BJ (cell line): ENCODE measurements at regions not wholly inside any gene's neighbourhood (a gene's known extent, or its start where the extent isn't known, plus 50 kb on each side); places are given as distances from the start of the nearest gene placed in this dataset.

Source experiments
- CTCF ChIA-PET: fragments of 350-600 bp; formaldehyde crosslinking; extraction: SDS; loops from one replicate; lab custom pipeline; 2021; ENCODE audit warnings: antibody characterized with exemption, inconsistent platforms; lab: Yijun Ruan, JAX
- POLR2A ChIA-PET: fragments of 300-600 bp; sonication (Branson Sonifier 250); formaldehyde crosslinking; extraction: SDS; loops from one replicate; lab custom pipeline; 2021; ENCODE audit warnings: antibody characterized with exemption; lab: Charles Lee
- DNase-seq: peaks from one replicate; pipeline ENCODE4 v3.0.0-alpha.2; 2011; ENCODE audit warnings: low read depth
- H3K27me3 ChIP-seq: 2 replicates; pipeline ENCODE4 v1.6.0; 2011; ENCODE audit warnings: low read length; ENCODE audit not compliant: control insufficient read depth, insufficient read depth
- H3K36me3 ChIP-seq: 2 replicates; pipeline ENCODE4 v1.5.1; 2011; ENCODE audit warnings: low read length; ENCODE audit not compliant: control insufficient read depth, insufficient read depth
- H3K4me3 ChIP-seq: 2 replicates; pipeline ENCODE4 v1.5.1; 2011; ENCODE audit warnings: low read depth, mild to moderate bottlenecking, control low read depth, low read length
- TF ChIP-seq, protein P1 (sequence below): IDR thresholded peaks from 2 replicates; pipeline ENCODE4 v1.5.1; 2011; ENCODE audit warnings: low read depth, mild to moderate bottlenecking, control low read depth, inconsistent platforms, low read length, moderate library complexity; ENCODE audit not compliant: insufficient read depth

DNA sequence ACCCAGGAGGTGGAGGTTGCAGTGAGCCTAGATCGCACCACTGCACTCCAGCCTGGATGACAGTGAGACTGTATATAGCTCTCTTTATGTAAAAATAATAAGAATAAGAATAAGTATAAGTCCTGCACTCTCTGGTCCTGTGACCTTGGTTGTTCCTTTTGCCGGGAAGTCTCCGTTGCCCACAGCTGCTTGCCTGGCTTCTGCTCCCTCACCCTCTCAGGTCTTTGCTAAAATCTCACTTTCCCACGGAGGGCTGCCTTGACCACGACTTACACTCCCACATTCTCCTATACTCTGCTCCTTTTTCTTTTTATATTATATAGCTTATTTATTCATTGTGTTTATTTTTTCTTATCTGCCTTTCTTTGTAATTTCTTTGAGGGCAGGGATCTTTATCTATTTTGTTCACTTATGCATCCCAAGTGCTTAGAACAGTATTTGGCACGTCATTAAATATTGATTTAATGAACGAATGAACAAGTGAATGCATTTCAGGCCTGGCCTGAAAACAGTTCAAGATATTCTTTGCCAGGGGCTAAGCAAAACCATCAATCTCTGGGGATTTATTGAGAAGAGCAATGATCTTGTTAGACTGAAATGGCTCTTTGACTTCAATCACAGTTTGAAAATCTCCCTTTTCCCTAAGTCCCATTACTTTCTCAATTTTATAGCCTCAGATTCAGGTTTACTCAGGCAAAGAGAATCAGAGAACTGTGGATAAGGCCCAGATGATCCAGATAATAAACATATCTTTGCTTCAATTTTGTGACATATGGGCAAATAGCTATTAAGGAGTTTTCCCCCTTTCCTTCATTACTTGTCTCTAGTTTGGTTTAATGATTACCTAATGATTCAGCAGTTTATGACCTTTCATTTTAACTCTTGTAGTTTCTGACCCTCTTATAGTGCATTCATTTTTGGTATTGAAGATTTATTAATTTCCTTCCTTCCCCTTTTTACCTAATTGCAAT lies 60.8 kb upstream of the TMC1 start:
- TF ChIP-seq, protein P1, sequence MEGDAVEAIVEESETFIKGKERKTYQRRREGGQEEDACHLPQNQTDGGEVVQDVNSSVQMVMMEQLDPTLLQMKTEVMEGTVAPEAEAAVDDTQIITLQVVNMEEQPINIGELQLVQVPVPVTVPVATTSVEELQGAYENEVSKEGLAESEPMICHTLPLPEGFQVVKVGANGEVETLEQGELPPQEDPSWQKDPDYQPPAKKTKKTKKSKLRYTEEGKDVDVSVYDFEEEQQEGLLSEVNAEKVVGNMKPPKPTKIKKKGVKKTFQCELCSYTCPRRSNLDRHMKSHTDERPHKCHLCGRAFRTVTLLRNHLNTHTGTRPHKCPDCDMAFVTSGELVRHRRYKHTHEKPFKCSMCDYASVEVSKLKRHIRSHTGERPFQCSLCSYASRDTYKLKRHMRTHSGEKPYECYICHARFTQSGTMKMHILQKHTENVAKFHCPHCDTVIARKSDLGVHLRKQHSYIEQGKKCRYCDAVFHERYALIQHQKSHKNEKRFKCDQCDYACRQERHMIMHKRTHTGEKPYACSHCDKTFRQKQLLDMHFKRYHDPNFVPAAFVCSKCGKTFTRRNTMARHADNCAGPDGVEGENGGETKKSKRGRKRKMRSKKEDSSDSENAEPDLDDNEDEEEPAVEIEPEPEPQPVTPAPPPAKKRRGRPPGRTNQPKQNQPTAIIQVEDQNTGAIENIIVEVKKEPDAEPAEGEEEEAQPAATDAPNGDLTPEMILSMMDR = no peak
- Histone ChIP-seq H3K27me3 (no peaks in the 10 kb centered on the region; the same call in 1 of the 2 replicates), H3K36me3 (no peaks in the 10 kb centered on the region), H3K4me3 (no peak overlapping the region)
- ChIA-PET POLR2A (no interaction called here), CTCF (no interaction called here)
- DNase-seq = no peak

DNA sequence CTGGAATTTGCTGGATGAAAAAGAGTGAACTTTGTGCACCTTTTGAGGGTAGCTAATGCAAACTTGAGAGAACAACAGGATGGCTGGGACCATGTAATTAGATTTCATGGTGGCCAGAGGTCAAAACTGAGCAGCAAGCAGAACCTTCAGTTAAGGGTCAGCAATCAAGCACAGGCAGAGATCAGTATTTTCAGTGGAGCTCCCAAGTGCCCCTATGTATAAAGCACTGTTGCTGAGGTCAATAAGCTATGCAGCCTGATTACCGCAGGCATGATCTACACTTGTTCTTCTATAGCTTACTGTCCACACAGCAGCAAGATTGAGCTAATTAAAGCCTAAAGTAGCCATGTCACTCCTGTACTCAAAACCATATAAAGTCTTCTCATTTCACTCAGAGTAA lies 62.1 kb upstream of the TMC1 start:
- ChIA-PET POLR2A (no interaction called here), CTCF (interaction anchor here (0.6 to 1.3 kb wide), 2 partner anchors 9 to 16 kb away, joined by 3 to 6 read pairs; no protein-coding TSS in a partner anchor)
- Histone ChIP-seq H3K4me3 (no peak overlapping the region), H3K36me3 (no peaks in the 10 kb centered on the region), H3K27me3 (no peaks in the 10 kb centered on the region; the same call in 1 of the 2 replicates)
- TF ChIP-seq, protein P1 = no peak
- no peak for DNase-seq

DNA sequence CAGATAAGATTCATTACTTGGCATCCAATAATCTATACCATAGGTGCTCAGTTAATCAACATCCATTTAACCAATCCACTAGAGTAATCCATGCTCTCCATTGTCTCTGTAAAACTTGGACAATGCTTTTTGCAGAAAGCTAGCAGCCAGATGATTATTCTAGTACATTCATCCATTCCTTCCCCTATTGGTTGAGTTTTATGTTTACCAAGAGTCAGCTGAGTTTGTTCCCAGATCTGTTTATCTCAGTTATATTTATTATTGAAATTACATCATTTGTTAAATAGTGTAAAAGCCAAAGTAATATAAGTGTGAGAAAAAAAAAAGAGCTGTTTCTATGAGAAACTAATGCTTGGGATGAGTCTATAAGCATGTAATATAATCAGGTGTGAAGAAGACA lies 63.3 kb upstream of the TMC1 start:
- no peak for DNase-seq
- CTCF ChIA-PET = interaction anchor here (0.7 to 1.3 kb wide), 2 partner anchors 10 to 173 kb away, joined by 3 to 6 read pairs; no protein-coding TSS in a partner anchor
- TF ChIP-seq, protein P1 = no peak
- POLR2A ChIA-PET = no interaction called here
- H3K27me3 ChIP-seq = no peaks in the 10 kb centered on the region; the same call in 1 of the 2 replicates
- no peak overlapping the region for H3K4me3 ChIP-seq
- H3K36me3 ChIP-seq = no peaks in the 10 kb centered on the region

DNA sequence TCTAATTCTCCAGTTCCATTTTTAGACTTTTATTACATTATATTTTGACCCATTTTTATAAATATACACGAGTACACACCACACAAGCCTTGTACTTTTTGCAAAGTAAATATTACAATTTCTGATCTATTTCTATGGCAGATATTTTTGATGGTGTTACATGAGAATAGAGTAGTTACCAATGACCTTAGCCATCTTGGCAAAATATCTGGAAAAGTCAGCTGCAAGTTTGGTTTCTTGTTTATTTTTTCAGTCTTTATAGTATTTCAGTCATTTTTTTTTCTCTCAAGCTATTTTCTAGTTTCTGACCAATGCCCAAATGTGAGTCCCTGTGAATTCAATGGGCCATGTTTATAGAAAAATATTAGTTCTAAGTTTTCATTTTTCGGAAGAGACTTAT lies 64.0 kb upstream of the TMC1 start:
- H3K36me3 ChIP-seq = no peaks in the 10 kb centered on the region
- ChIA-PET CTCF (no interaction called here), POLR2A (no interaction called here)
- TF ChIP-seq, protein P1 = no peak
- H3K4me3 ChIP-seq = no peak overlapping the region
- no peak for DNase-seq
- no peaks in the 10 kb centered on the region; the same call in 1 of the 2 replicates for H3K27me3 ChIP-seq

DNA sequence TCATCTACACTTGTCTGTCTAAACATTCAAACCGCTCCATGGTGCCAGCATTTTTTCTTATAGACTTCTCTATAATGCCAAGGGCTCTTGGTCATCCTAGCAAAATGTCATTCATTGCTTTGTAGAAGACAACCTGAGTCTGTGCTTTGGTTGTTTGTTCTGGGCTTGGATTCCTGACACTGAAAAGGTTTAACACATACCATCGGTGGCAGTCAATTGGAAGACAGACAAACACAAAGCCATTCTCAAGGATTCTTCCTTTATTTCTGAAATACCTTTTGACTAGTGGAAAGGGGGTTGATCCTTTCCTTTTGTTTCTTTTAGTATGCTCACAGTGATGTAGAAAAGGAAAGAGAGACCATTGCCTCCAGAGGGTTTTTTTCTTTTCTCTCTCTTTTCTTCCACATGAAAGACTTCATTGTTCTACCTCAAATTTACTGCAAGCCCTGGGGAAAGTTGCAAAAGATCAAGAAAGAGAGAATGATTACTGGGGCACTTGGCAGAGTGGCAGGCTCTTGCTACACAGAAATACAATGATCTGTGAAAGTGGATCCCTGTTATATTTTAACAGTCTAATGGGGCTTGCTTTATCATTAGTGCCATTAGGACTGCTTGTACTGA lies 66.4 kb upstream of the TMC1 start:
- CTCF ChIA-PET = no interaction called here
- DNase-seq = no peak
- H3K36me3 ChIP-seq = no peaks in the 10 kb centered on the region
- H3K4me3 ChIP-seq = no peak overlapping the region
- TF ChIP-seq, protein P1 = no peak
- POLR2A ChIA-PET = no interaction called here
- H3K27me3 ChIP-seq = no peaks in the 10 kb centered on the region; the same call in 1 of the 2 replicates
